D721Med (cell line): ENCODE measurements at regions not wholly inside any gene's neighbourhood (a gene's known extent, or its start where the extent isn't known, plus 50 kb on each side); places are given as distances from the start of the nearest gene placed in this dataset.

Experiments used
- DNase-seq: peaks from one replicate; pipeline ENCODE4 v3.0.0; 2011; ENCODE audit warnings: low spot score; ENCODE audit not compliant: insufficient read length
- FAIRE-seq: peaks from 2 replicates; lab custom pipeline; 2011; peaks lifted over from hg19 to GRCh38; lab: Jason Lieb, UNC
- TF ChIP-seq, protein P1 (sequence below): IDR thresholded peaks from 2 replicates; pipeline ENCODE4 v1.5.1; 2012; ENCODE audit warnings: mild to moderate bottlenecking, control low read depth; ENCODE audit not compliant: insufficient read depth; ENCODE audit errors: missing control alignments

DNA sequence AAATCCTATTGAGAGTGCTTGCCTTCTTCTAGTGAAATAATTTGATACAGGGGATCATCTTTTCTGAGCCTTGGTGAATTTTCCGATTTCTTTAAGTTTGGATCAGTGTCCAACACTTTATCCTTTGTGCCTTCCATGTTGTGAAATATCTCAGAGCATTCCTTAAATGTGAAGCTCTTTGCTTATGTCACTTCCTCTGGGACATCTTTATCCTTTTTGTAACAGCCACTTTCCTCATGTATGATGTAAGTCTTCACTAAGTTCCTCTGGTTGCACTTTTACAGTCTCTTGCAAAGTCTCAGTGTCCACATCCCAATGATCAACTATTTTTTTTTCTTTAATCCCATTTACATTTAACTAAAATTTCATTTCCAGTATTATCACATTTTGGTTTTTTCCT lies 254.2 kb downstream of the EN1 start:
- TF ChIP-seq, protein P1, sequence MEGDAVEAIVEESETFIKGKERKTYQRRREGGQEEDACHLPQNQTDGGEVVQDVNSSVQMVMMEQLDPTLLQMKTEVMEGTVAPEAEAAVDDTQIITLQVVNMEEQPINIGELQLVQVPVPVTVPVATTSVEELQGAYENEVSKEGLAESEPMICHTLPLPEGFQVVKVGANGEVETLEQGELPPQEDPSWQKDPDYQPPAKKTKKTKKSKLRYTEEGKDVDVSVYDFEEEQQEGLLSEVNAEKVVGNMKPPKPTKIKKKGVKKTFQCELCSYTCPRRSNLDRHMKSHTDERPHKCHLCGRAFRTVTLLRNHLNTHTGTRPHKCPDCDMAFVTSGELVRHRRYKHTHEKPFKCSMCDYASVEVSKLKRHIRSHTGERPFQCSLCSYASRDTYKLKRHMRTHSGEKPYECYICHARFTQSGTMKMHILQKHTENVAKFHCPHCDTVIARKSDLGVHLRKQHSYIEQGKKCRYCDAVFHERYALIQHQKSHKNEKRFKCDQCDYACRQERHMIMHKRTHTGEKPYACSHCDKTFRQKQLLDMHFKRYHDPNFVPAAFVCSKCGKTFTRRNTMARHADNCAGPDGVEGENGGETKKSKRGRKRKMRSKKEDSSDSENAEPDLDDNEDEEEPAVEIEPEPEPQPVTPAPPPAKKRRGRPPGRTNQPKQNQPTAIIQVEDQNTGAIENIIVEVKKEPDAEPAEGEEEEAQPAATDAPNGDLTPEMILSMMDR: no peak
- DNase-seq (no peak), FAIRE-seq (no peak)

DNA sequence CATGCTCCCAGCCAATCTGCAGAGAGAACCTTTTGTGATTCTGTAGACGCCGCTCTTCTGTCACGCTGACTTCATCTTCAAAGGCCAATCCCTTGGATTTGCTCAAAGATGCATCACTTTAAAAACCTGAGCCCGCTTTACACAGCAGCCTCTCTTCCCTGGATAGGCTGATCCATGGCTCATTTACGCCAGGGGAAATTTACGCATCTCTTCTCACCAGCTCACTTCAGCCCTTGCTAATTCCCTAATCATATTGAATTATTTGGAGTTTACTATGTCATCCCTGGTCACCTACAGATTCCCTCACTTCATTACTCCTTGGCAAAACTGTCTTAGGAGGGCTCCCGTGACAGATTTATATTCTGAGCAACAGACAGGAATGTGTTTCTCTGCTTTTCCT lies 256.2 kb downstream of the EN1 start:
- DNase-seq (no peak), FAIRE-seq (no peak)
- TF ChIP-seq, protein P1: no peak

DNA sequence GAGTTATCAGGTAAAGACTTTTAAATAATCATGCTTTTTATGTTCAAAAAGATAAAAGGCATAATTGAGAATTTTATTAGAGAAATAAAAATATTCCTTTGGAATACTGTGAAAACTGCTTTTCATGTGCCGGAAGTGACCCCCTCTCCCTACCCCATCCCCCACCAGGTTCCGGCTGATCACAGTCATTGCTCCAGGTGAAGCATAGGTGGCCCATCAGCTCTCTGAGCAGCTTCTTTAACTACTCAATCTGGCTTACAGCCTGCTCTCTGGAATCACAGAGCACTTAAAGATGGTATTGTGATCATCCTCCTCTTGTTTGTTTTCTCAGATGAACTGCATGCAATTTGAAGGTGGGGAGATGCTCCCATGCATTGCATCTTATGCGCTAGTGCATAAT lies 257.7 kb downstream of the EN1 start:
- TF ChIP-seq, protein P1: no peak
- DNase-seq (no peak), FAIRE-seq (no peak)

DNA sequence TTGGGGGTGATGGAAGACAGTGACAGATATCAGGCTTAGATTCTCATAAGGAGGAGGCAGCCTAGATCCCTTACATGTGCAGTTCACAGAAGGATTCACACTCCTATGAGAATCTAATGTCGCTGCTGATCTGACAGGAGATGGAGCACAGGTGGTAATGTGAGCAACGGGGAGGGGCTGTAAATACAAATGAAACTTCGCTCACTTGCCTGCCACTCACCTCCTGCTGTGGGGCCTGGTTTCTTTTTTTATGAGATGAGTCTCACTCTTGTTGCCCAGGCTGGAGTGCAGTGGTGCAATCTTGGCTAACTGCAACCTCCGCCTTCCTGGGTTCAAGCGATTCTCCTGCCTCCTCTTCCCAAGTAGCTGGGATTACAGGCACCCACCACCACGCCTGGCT lies 258.6 kb downstream of the EN1 start:
- FAIRE-seq: no peak
- TF ChIP-seq, protein P1: no peak
- DNase-seq: no peak

DNA sequence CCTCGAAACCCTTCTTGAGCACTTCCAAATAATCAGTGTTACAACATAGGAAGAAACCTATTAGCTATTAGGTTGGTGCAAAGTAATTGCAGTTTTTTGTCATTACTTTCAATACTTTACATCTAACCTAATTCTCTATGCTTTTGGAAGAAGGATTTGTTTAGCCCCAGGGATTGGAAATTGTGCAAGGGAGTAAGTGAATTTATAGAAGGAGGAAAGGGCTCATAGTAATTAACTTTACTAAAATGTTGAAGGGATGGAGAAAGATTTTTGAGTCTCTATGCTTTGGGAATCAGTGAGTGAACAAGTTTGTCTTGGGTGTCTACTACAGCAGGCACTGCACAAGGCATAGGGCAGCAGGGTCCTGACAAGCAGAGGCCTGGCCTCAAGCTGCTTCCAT lies 261.1 kb downstream of the EN1 start:
- DNase-seq (no peak), FAIRE-seq (no peak)
- TF ChIP-seq, protein P1: no peak

DNA sequence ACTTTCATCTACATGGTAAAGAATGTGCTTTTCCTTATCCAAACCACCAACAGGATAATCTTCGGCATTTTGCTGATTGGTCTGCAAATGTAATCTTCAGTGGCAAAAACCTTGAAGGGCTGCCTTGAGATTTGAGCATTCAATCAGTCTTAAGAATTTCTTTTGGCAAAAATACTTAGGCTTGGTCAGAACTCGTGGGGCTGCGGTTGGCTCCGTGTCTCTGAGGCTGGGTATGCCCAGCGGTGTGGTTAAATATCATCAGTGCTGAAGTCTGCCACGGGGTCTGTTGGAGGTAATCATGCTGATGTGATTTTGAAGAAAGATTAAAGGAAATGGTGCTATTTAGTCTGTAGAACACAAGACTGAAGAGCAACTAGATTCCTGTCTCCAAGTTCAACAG lies 262.6 kb downstream of the EN1 start:
- TF ChIP-seq, protein P1: no peak
- no peak for FAIRE-seq

GRCh38 chr2:118584062-118584749 lies 263.2 kb downstream of the EN1 start:
- DNase-seq (no peak), FAIRE-seq (no peak)
- TF ChIP-seq, protein P1: no peak

More for the DNA sequence above, 262.6 kb downstream of the EN1 start:
- DNase-seq: no peak
